Adrenal gland (tissue), 5 donors: ENCODE measurements at regions not wholly inside any gene's neighbourhood (a gene's known extent, or its start where the extent isn't known, plus 50 kb on each side); places are given as distances from the start of the nearest gene placed in this dataset.

ENCODE experiments used
- POLR2A ChIP-seq, 2 donors: fragments of 450-650 bp; IDR thresholded peaks; one replicate each; pipeline ENCODE4 v1.6.1; 2017; ENCODE audit warnings: antibody characterized with exemption in 2 of 2, mild to moderate bottlenecking in 2 of 2, moderate library complexity in 1 of 2
- TF ChIP-seq, protein P1 (sequence below), 6 experiments: fragments of 450-650 bp in 4 of 6; fragments of 200-600 bp in 2 of 6; sonication (generic) in 1 of 6; IDR thresholded peaks; 1 replicate in 5 of 6; 2 replicates in 1 of 6; pipeline versions ENCODE4 v1.5.1 to v1.8.0; 2016 to 2021; ENCODE audit warnings: antibody characterized with exemption in 6 of 6, mild to moderate bottlenecking in 2 of 6, moderate library complexity in 1 of 6
- donor health status: DM: no; HTN: no; CAD: no.

DNA sequence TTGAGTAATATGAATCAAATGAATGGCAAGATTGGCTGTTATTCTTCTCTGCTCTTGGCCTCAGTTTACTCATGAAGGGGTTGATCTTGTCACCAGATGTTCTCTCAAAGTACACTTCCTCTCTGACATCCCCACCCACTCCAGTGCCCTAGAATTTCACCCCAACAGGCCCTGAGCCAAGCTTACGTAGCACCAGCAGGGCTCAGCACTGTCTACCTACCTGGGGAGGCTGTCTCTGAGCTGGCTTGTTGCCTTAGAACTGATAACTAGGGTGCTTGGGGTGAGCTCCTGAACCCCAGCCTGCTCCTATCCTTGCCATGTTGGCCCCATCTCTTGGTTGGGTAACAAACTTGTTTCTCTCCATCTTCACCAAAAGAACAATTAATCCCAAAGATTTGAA, 159.1 kb upstream of the USP24 start:
- TF ChIP-seq, protein P1, sequence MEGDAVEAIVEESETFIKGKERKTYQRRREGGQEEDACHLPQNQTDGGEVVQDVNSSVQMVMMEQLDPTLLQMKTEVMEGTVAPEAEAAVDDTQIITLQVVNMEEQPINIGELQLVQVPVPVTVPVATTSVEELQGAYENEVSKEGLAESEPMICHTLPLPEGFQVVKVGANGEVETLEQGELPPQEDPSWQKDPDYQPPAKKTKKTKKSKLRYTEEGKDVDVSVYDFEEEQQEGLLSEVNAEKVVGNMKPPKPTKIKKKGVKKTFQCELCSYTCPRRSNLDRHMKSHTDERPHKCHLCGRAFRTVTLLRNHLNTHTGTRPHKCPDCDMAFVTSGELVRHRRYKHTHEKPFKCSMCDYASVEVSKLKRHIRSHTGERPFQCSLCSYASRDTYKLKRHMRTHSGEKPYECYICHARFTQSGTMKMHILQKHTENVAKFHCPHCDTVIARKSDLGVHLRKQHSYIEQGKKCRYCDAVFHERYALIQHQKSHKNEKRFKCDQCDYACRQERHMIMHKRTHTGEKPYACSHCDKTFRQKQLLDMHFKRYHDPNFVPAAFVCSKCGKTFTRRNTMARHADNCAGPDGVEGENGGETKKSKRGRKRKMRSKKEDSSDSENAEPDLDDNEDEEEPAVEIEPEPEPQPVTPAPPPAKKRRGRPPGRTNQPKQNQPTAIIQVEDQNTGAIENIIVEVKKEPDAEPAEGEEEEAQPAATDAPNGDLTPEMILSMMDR (IDR thresholded peaks at IDR 0.05) = no peak
- no peak for TF ChIP-seq POLR2A (IDR thresholded peaks at IDR 0.05)
